ENCODE measurements at regions not wholly inside any gene's neighbourhood (a gene's known extent, or its start where the extent isn't known, plus 50 kb on each side); places are given as distances from the start of the nearest gene placed in this dataset.

GRCh38 chr10:64089648-64090047 lies 568.4 kb downstream of the REEP3 start:
- no peak for TF ChIP-seq CTCF (conservative IDR thresholded peaks at IDR 0.05; ENCODE audit: control insufficient read depth, insufficient read depth, low read depth, low read length)
- no peak overlapping the region for H3K4me3 ChIP-seq (ENCODE audit: control insufficient read depth, low read depth, low read length)
- DNase-seq (ENCODE audit: low read depth) = no peak

GRCh38 chr10:64090865-64091264 lies 569.7 kb downstream of the REEP3 start:
- H3K4me3 ChIP-seq (ENCODE audit: control insufficient read depth, low read depth, low read length) = no peak overlapping the region
- DNase-seq (ENCODE audit: low read depth) = no peak
- no peak for TF ChIP-seq CTCF (conservative IDR thresholded peaks at IDR 0.05; ENCODE audit: control insufficient read depth, insufficient read depth, low read depth, low read length)

GRCh38 chr10:64091897-64092296 lies 570.7 kb downstream of the REEP3 start:
- peak; percentile 6 for TF ChIP-seq CTCF (conservative IDR thresholded peaks at IDR 0.05; ENCODE audit: control insufficient read depth, insufficient read depth, low read depth, low read length)
- no peak overlapping the region for H3K4me3 ChIP-seq (ENCODE audit: control insufficient read depth, low read depth, low read length)
- no peak for DNase-seq (ENCODE audit: low read depth)

- no peak for DNase-seq (ENCODE audit: low read depth)
- TF ChIP-seq CTCF (conservative IDR thresholded peaks at IDR 0.05; ENCODE audit: control insufficient read depth, insufficient read depth, low read depth, low read length) = no peak
- H3K4me3 ChIP-seq (ENCODE audit: control insufficient read depth, low read depth, low read length) = no peak overlapping the region
Observed at GRCh38 chr10:64093304-64093703, 572.1 kb downstream of the REEP3 start.

- TF ChIP-seq CTCF (conservative IDR thresholded peaks at IDR 0.05; ENCODE audit: control insufficient read depth, insufficient read depth, low read depth, low read length) = no peak
- no peak for DNase-seq (ENCODE audit: low read depth)
- H3K4me3 ChIP-seq (ENCODE audit: control insufficient read depth, low read depth, low read length) = no peak overlapping the region
Observed at GRCh38 chr10:64093946-64094535, 572.8 kb downstream of the REEP3 start.

GRCh38 chr10:64096941-64097340 lies 575.7 kb downstream of the REEP3 start:
- TF ChIP-seq CTCF (conservative IDR thresholded peaks at IDR 0.05; ENCODE audit: control insufficient read depth, insufficient read depth, low read depth, low read length) = no peak
- no peak overlapping the region for H3K4me3 ChIP-seq (ENCODE audit: control insufficient read depth, low read depth, low read length)
- DNase-seq (ENCODE audit: low read depth) = no peak

Data from fibroblast of mammary gland (primary cell).